ENCODE measurements at regions not wholly inside any gene's neighbourhood (a gene's known extent, or its start where the extent isn't known, plus 50 kb on each side); places are given as distances from the start of the nearest gene placed in this dataset.
"Not testable (repeated sequence)": the region's sequence is repeated elsewhere in the genome, so short reads cannot be mapped to it uniquely, and the experiment has no call there.

DNA sequence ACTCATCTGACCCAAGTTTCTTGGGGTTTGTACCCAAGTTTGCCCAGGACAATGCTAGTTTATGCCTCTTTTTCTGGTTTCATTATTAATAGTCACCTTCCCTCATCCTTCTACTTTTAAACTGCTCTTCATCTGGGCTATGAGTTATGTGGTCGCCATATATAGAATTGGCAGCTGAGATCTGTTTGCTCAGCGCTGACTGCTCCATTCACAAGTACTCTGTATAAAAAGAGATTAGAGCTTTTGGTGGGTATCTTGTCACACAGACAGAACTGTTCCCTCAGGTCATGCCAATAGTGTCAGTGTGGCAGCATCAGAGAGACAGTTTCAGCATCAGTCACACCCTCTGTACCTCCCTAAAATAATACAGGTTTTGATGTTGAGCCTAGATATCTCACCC, 326.0 kb downstream of the RAB38 start:
- DNase-seq (ENCODE audit: low spot score) = no peak
- Mint-ChIP-seq H3K27ac (no peak overlapping the region), H3K4me3 (no peak overlapping the region), H3K27me3 (ENCODE audit: insufficient read depth) (no peaks in the 10 kb centered on the region), H3K9me3 (no peaks in the 10 kb centered on the region), H3K36me3 (ENCODE audit: low read depth) (no peaks in the 10 kb centered on the region), H3K4me1 (ENCODE audit: low read depth) (no peaks in the 10 kb centered on the region)
- intact Hi-C loops (cut with micrococcal nuclease) = no loop called here

GRCh38 chr11:87840786-87841185, 334.5 kb downstream of the RAB38 start:
- intact Hi-C loops (cut with micrococcal nuclease) = no loop called here
- Mint-ChIP-seq H3K4me3 (no peak overlapping the region), H3K36me3 (ENCODE audit: low read depth) (no peaks in the 10 kb centered on the region)

DNA sequence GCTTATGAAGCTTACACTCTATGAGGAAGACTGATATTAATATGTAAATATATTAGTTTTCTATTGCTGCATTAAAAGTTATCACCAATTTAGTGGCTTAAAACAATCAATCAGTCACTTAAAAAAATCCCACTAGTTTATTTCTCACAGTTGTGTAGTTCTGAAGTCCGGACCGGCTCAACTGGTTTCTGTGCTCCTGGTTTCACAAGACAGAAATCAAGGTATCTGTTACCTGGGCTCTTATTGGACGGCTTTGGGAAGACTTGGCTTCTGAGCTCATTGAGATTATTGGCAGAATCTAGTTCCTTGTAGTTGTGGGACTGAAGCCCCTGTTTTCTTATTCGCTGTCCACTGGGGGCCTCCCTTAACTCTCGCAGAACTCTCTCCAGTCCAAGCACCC, 343.0 kb downstream of the RAB38 start:
- intact Hi-C loops (cut with micrococcal nuclease) = no loop called here
- Mint-ChIP-seq H3K36me3 (ENCODE audit: low read depth) (no peaks in the 10 kb centered on the region), H3K4me3 (no peak overlapping the region), H3K4me1 (ENCODE audit: low read depth) (no peaks in the 10 kb centered on the region), H3K9me3 (no peaks in the 10 kb centered on the region), H3K27me3 (ENCODE audit: insufficient read depth) (no peaks in the 10 kb centered on the region), H3K27ac (no peak overlapping the region)
- DNase-seq (ENCODE audit: low spot score) = no peak

More at GRCh38 chr11:87840786-87841185, 334.5 kb downstream of the RAB38 start:
- H3K9me3 Mint-ChIP-seq = peaks cover 14% of the 10 kb centered on the region
- no peaks in the 10 kb centered on the region for H3K27me3 Mint-ChIP-seq (ENCODE audit: insufficient read depth)
- no peak for DNase-seq (ENCODE audit: low spot score)
- no peaks in the 10 kb centered on the region for H3K4me1 Mint-ChIP-seq (ENCODE audit: low read depth)
- H3K27ac Mint-ChIP-seq = no peak overlapping the region

DNA sequence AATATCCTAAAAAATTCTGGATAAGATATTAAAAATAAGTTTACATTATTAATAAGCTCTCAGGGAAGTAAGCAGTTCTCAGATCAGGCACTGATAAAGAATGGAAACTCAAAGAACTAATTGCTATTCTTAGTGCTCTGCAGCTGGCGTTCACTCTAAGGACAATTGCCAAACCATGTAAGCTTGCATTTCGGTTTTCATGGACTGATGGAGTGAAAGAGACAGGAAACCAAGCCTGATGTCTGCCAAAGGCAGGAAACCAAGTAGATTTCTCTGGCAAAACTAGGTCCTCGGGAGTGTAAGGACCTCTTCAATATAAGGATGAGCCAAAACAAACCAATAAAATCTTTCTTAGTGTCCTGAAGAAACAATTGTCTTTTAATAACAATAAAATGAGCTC, 355.2 kb downstream of the RAB38 start:
- Mint-ChIP-seq H3K27me3 (ENCODE audit: insufficient read depth) (no peaks in the 10 kb centered on the region), H3K4me3 (no peak overlapping the region), H3K9me3 (no peaks in the 10 kb centered on the region), H3K27ac (no peak overlapping the region), H3K36me3 (ENCODE audit: low read depth) (no peaks in the 10 kb centered on the region), H3K4me1 (ENCODE audit: low read depth) (no peaks in the 10 kb centered on the region)
- intact Hi-C loops (cut with micrococcal nuclease) = no loop called here
- no peak for DNase-seq (ENCODE audit: low spot score)

- Mint-ChIP-seq H3K9me3 (no peaks in the 10 kb centered on the region), H3K4me1 (ENCODE audit: low read depth) (no peaks in the 10 kb centered on the region), H3K36me3 (ENCODE audit: low read depth) (no peaks in the 10 kb centered on the region), H3K4me3 (no peak overlapping the region), H3K27ac (no peak overlapping the region), H3K27me3 (ENCODE audit: insufficient read depth) (no peaks in the 10 kb centered on the region)
- DNase-seq (ENCODE audit: low spot score) = no peak
- intact Hi-C loops (cut with micrococcal nuclease) = no loop called here
Measured at GRCh38 chr11:87819151-87819550, 356.1 kb downstream of the RAB38 start.

- intact Hi-C loops (cut with micrococcal nuclease) = no loop called here
- no peak overlapping the region for H3K4me3 Mint-ChIP-seq
- H3K27me3 Mint-ChIP-seq (ENCODE audit: insufficient read depth) = no peaks in the 10 kb centered on the region
- H3K4me1 Mint-ChIP-seq (ENCODE audit: low read depth) = no peaks in the 10 kb centered on the region
- no peak for DNase-seq (ENCODE audit: low spot score)
- no peak overlapping the region for H3K27ac Mint-ChIP-seq
- no peaks in the 10 kb centered on the region for H3K9me3 Mint-ChIP-seq
- no peaks in the 10 kb centered on the region for H3K36me3 Mint-ChIP-seq (ENCODE audit: low read depth)
Measured at GRCh38 chr11:87812571-87813365, 362.5 kb downstream of the RAB38 start.

DNA sequence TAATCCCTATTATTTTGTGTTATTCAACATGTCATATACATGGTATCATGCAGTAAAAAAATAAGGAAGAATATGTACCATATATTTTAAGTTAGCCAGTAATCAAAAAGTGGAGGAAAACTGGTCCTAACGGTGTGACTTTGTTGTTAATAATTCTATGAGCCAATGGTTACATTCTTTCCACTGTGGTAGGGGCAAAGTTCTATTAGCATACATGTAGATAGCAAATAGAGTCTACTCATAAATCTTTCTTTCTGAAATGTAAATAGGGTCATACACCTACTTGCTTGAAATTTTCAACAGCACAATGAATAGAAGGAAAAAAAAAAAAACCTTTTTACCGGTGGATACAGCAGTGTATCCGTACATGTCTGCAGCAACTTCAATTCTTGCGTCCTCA, 364.8 kb downstream of the RAB38 start:
- H3K4me1 Mint-ChIP-seq (ENCODE audit: low read depth) = no peaks in the 10 kb centered on the region

DNA sequence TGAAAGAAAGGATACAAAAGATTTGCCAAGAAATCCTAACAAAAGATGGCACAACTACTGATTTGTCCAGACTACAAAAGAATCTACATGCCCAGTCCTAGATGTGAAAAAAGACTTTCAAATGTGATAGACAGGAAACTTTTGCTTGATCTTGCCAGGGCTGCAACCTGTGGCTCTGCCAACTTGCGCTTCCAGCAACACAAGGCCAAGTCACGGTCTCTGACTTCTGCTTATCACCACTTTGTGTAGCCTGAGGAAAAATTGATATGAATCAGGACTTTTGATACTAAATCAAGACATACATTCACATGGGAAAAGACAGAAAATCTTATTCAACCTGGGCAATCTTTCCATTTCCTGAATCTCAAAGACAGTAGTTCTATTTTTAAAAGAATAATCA, 366.0 kb downstream of the RAB38 start:
- Mint-ChIP-seq H3K27me3 (ENCODE audit: insufficient read depth) (no peaks in the 10 kb centered on the region), H3K4me3 (no peak overlapping the region), H3K9me3 (no peaks in the 10 kb centered on the region), H3K36me3 (ENCODE audit: low read depth) (no peaks in the 10 kb centered on the region), H3K27ac (no peak overlapping the region), H3K4me1 (ENCODE audit: low read depth) (no peaks in the 10 kb centered on the region)
- no peak for DNase-seq (ENCODE audit: low spot score)
- intact Hi-C loops (cut with micrococcal nuclease) = no loop called here

More for the DNA sequence above, 364.8 kb downstream of the RAB38 start:
- no peak overlapping the region for H3K27ac Mint-ChIP-seq
- no peak for DNase-seq (ENCODE audit: low spot score)
- H3K27me3 Mint-ChIP-seq (ENCODE audit: insufficient read depth) = no peaks in the 10 kb centered on the region
- H3K36me3 Mint-ChIP-seq (ENCODE audit: low read depth) = no peaks in the 10 kb centered on the region
- no peak overlapping the region for H3K4me3 Mint-ChIP-seq
- H3K9me3 Mint-ChIP-seq = no peaks in the 10 kb centered on the region
- intact Hi-C loops (cut with micrococcal nuclease) = no loop called here

- H3K36me3 Mint-ChIP-seq (ENCODE audit: low read depth) = no peaks in the 10 kb centered on the region
- H3K27me3 Mint-ChIP-seq (ENCODE audit: insufficient read depth) = no peaks in the 10 kb centered on the region
- peaks cover 4% of the 10 kb centered on the region for H3K9me3 Mint-ChIP-seq
- H3K27ac Mint-ChIP-seq = no peak overlapping the region
- no peaks in the 10 kb centered on the region for H3K4me1 Mint-ChIP-seq (ENCODE audit: low read depth)
- intact Hi-C loops (cut with micrococcal nuclease) = no loop called here
- no peak for DNase-seq (ENCODE audit: low spot score)
- H3K4me3 Mint-ChIP-seq = no peak overlapping the region
Measured at GRCh38 chr11:87804176-87804575, 371.1 kb downstream of the RAB38 start.

GRCh38 chr11:87803748-87804147, 371.5 kb downstream of the RAB38 start:
- Mint-ChIP-seq H3K27ac (no peak overlapping the region), H3K9me3 (peaks cover 4% of the 10 kb centered on the region), H3K27me3 (ENCODE audit: insufficient read depth) (no peaks in the 10 kb centered on the region), H3K36me3 (ENCODE audit: low read depth) (no peaks in the 10 kb centered on the region), H3K4me3 (no peak overlapping the region), H3K4me1 (ENCODE audit: low read depth) (no peaks in the 10 kb centered on the region)
- DNase-seq (ENCODE audit: low spot score) = no peak
- intact Hi-C loops (cut with micrococcal nuclease) = no loop called here

DNA sequence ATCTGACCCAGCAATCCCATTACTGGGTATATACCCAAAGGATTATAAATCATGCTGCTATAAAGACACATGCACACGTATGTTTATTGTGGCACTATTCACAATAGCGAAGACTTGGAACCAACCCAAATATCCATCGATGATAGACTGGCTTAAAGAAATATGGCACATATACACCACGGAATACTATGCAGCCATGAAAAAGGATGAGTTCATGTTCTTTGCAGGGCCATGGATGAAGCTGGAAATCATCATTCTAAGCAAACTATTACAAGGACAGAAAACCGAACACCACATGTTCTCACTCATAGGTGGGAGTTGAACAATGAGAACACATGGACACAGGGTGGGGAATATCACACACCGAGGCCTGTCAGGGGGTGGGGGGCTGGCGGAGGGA, 390.4 kb downstream of the RAB38 start:
- H3K27me3 Mint-ChIP-seq (ENCODE audit: insufficient read depth); DNase-seq (ENCODE audit: low spot score); H3K4me3 Mint-ChIP-seq; intact Hi-C loops (cut with micrococcal nuclease); H3K27ac Mint-ChIP-seq; H3K36me3 Mint-ChIP-seq (ENCODE audit: low read depth); H3K4me1 Mint-ChIP-seq (ENCODE audit: low read depth); H3K9me3 Mint-ChIP-seq: not testable (repeated sequence)

DNA sequence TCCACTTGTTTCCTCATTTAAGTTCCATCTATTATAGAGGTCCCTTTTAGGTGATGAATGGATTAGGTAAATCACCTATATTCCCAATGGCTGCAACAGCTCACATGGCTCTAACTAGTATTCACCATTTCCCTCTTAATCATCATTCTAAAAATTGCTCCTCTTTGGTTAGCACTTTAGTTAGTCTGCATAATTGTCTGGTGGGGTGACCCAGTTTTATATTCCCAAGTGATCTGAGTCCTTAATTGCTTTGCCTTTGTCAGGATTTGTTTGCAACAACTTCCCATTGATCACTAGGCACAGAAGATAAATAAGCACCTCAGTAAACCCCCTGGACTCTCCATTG, 395.2 kb downstream of the RAB38 start:
- Mint-ChIP-seq H3K4me1 (ENCODE audit: low read depth) (no peaks in the 10 kb centered on the region), H3K27me3 (ENCODE audit: insufficient read depth) (no peaks in the 10 kb centered on the region), H3K4me3 (no peak overlapping the region), H3K9me3 (no peaks in the 10 kb centered on the region), H3K36me3 (ENCODE audit: low read depth) (no peaks in the 10 kb centered on the region), H3K27ac (no peak overlapping the region)
- intact Hi-C loops (cut with micrococcal nuclease) = no loop called here
- DNase-seq (ENCODE audit: low spot score) = no peak

DNA sequence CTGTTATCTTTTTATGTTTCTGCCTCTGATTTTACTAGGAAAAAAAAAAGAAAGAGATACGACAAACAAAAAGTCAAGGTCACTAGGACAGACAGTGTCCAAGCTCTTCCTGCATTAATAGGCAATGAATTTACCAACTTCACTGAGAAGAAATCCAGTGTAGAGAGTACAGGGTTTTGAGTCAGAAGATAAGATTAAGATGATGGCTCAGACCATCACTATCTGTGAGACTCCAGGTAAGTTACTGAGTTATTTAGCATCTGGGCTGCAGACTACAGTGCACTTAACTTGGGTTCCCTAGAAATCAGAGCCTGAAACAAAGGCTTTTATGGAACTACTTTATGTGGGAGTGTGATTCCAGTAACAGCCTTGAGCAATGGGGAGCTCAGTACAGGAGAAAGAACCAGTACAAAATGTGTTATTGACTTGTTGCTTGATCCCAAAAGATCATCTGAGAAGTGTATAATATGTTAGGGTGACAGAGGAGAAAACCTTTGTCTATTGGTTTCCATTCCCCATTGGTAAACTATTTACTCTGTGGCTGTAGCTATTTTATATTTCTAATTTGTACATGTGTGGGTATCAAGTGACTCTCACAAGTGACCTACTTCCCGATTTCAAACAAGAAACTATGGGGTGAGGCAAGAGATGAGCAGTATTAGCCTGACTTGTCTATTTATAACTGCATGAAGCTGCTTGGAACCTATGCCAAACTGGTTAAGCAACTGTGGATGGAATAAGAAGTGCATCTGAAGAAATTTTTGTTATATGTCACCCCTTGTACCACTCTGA, 395.8 kb downstream of the RAB38 start:
- intact Hi-C loops (cut with micrococcal nuclease) = no loop called here
- Mint-ChIP-seq H3K36me3 (ENCODE audit: low read depth) (no peaks in the 10 kb centered on the region), H3K4me3 (no peak overlapping the region), H3K9me3 (no peaks in the 10 kb centered on the region), H3K27me3 (ENCODE audit: insufficient read depth) (no peaks in the 10 kb centered on the region), H3K27ac (no peak overlapping the region), H3K4me1 (ENCODE audit: low read depth) (no peaks in the 10 kb centered on the region)
- no peak for DNase-seq (ENCODE audit: low spot score)
